K562 (cell line): ENCODE measurements at regions not wholly inside any gene's neighbourhood (a gene's known extent, or its start where the extent isn't known, plus 50 kb on each side); places are given as distances from the start of the nearest gene placed in this dataset.

Source experiments
- L3MBTL2 ChIP-seq: fragments of 450-650 bp; IDR thresholded peaks from 2 replicates; pipeline ENCODE4 v1.6.1; 2016; ENCODE audit warnings: mild to moderate bottlenecking, moderate library complexity
- NR2C2 ChIP-seq, 2 experiments: fragments of 200-800 bp in 1 of 2; sonication (Bioruptor generic) in 1 of 2; sonication (generic) in 1 of 2; formaldehyde crosslinking in 1 of 2; IDR thresholded peaks; 2 replicates each; pipeline versions ENCODE4 v1.6.1 to v1.8.0; 2016 to 2022; ENCODE audit warnings: mild to moderate bottlenecking in 1 of 2, missing compliant biosample characterization in 1 of 2, missing genetic modification characterization in 1 of 2, missing genetic modification reagents in 1 of 2
- RFX5 ChIP-seq: IDR thresholded peaks from 2 replicates; pipeline ENCODE4 v1.6.1; 2011; ENCODE audit warnings: low read depth, mild to moderate bottlenecking, improper control_type of control experiment, low read length
- TBP ChIP-seq: optimal IDR thresholded peaks from 2 replicates; pipeline ENCODE3; 2011; ENCODE audit warnings: low read depth, low read length, improper control_type of control experiment
- TF ChIP-seq, protein P1 (sequence below): fragments of 250-450 bp; sonication (Bioruptor Pico); IDR thresholded peaks from 2 replicates; pipeline ENCODE4 v1.4.0; 2020; ENCODE audit warnings: mild to moderate bottlenecking, moderate library complexity
- TF ChIP-seq, protein P2 (sequence below): fragments of 250-450 bp; sonication (Bioruptor Pico); IDR thresholded peaks from 2 replicates; pipeline ENCODE4 v1.8.0; 2021; ENCODE audit warnings: moderate library complexity, mild to moderate bottlenecking, inconsistent platforms
- TF ChIP-seq, protein P3 (sequence below): fragments of 150-350 bp; conservative IDR thresholded peaks from 2 replicates; pipeline ENCODE4 v1.6.1; 2014; ENCODE audit warnings: low read length

DNA sequence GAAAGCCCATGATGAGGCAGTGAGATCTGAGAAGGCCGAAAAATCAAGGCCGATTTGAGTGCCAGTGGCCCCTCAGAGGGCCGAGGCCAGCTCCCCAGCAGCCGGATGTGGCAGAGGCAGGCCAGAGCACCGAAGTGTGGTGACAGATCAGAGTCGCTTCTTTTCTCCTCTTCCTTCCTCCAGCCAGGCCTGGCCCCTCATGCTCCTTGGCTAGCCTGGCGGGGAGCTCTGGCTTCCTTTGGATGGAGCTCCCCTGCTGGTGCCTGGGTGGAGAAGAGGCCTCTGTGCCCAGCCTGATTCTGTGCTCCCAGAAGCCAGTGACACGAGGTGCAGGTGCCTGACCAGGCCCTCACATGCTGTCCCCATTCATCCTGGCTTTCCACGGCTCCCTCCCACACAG, 127.2 kb upstream of the PABPC4L start (continued):
- TF ChIP-seq NR2C2 (CRISPR knock-in tag; IDR thresholded peaks at IDR 0.05) = no peak
- TF ChIP-seq NR2C2 (tag; IDR thresholded peaks at IDR 0.05) = no peak
- TF ChIP-seq, protein P1, sequence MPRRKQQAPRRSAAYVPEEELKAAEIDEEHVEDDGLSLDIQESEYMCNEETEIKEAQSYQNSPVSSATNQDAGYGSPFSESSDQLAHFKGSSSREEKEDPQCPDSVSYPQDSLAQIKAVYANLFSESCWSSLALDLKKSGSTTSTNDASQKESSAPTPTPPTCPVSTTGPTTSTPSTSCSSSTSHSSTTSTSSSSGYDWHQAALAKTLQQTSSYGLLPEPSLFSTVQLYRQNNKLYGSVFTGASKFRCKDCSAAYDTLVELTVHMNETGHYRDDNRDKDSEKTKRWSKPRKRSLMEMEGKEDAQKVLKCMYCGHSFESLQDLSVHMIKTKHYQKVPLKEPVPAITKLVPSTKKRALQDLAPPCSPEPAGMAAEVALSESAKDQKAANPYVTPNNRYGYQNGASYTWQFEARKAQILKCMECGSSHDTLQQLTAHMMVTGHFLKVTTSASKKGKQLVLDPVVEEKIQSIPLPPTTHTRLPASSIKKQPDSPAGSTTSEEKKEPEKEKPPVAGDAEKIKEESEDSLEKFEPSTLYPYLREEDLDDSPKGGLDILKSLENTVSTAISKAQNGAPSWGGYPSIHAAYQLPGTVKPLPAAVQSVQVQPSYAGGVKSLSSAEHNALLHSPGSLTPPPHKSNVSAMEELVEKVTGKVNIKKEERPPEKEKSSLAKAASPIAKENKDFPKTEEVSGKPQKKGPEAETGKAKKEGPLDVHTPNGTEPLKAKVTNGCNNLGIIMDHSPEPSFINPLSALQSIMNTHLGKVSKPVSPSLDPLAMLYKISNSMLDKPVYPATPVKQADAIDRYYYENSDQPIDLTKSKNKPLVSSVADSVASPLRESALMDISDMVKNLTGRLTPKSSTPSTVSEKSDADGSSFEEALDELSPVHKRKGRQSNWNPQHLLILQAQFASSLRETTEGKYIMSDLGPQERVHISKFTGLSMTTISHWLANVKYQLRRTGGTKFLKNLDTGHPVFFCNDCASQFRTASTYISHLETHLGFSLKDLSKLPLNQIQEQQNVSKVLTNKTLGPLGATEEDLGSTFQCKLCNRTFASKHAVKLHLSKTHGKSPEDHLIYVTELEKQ (CRISPR knock-in tag) = no peak
- TF ChIP-seq, protein P2, sequence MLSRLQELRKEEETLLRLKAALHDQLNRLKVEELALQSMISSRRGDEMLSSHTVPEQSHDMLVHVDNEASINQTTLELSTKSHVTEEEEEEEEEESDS = no peak
- TF ChIP-seq, protein P3, sequence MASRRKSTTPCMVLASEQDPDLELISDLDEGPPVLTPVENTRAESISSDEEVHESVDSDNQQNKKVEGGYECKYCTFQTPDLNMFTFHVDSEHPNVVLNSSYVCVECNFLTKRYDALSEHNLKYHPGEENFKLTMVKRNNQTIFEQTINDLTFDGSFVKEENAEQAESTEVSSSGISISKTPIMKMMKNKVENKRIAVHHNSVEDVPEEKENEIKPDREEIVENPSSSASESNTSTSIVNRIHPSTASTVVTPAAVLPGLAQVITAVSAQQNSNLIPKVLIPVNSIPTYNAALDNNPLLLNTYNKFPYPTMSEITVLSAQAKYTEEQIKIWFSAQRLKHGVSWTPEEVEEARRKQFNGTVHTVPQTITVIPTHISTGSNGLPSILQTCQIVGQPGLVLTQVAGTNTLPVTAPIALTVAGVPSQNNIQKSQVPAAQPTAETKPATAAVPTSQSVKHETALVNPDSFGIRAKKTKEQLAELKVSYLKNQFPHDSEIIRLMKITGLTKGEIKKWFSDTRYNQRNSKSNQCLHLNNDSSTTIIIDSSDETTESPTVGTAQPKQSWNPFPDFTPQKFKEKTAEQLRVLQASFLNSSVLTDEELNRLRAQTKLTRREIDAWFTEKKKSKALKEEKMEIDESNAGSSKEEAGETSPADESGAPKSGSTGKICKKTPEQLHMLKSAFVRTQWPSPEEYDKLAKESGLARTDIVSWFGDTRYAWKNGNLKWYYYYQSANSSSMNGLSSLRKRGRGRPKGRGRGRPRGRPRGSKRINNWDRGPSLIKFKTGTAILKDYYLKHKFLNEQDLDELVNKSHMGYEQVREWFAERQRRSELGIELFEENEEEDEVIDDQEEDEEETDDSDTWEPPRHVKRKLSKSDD = no peak
- peak; percentile 23; the same call in 1 of the 2 replicates for TF ChIP-seq L3MBTL2
- no peak for TF ChIP-seq RFX5
- peak; percentile 24 for TF ChIP-seq TBP
